Stimulated activated CD8-positive, alpha-beta memory T cell treated with anti-CD3 and anti-CD28 coated beads, Interleukin-7, amount 100 ng/mL, for 1 hour (primary cell): ENCODE measurements at regions not wholly inside any gene's neighbourhood (a gene's known extent, or its start where the extent isn't known, plus 50 kb on each side); places are given as distances from the start of the nearest gene placed in this dataset.

Experiments used
- DNase-seq, 2 donors: peaks; one replicate each; pipeline ENCODE4 v3.0.0-alpha.2; 2020; ENCODE audit warnings: low read depth in 2 of 2

- DNase-seq, result no peak
These were observed 196.0 kb downstream of the NSUN3 start for GRCh38 chr3:94258851-94259250.

- DNase-seq, result no peak
These were observed 196.4 kb downstream of the NSUN3 start for GRCh38 chr3:94259291-94259690.

- no peak for DNase-seq
These were observed 206.9 kb downstream of the NSUN3 start for GRCh38 chr3:94269763-94270162.

- DNase-seq, result no peak
These were observed 209.2 kb downstream of the NSUN3 start for GRCh38 chr3:94272016-94272415.

GRCh38 chr3:94280958-94281357 is 218.1 kb downstream of the NSUN3 start:
- DNase-seq, result no peak

- DNase-seq, result no peak
These were observed 223.0 kb downstream of the NSUN3 start for GRCh38 chr3:94285872-94286271.

GRCh38 chr3:94291686-94292085 is 228.8 kb downstream of the NSUN3 start:
- DNase-seq, result no peak

GRCh38 chr3:94292151-94292550 is 229.3 kb downstream of the NSUN3 start:
- DNase-seq, result no peak

- no peak for DNase-seq
These were observed 230.9 kb downstream of the NSUN3 start for GRCh38 chr3:94293793-94294195.

- DNase-seq, result no peak
These were observed 231.9 kb downstream of the NSUN3 start for GRCh38 chr3:94294806-94295205.

GRCh38 chr3:94299716-94300115 is 236.9 kb downstream of the NSUN3 start:
- no peak for DNase-seq

GRCh38 chr3:94301366-94301765 is 238.5 kb downstream of the NSUN3 start:
- no peak for DNase-seq

GRCh38 chr3:94303266-94303665 is 240.4 kb downstream of the NSUN3 start:
- DNase-seq, result no peak

GRCh38 chr3:94303897-94304296 is 241.0 kb downstream of the NSUN3 start:
- DNase-seq, result no peak

GRCh38 chr3:94304954-94305353 is 242.1 kb downstream of the NSUN3 start:
- DNase-seq, result no peak

- no peak for DNase-seq
These were observed 243.2 kb downstream of the NSUN3 start for GRCh38 chr3:94305835-94306611.

- DNase-seq, result no peak
These were observed 244.7 kb downstream of the NSUN3 start for GRCh38 chr3:94307588-94307987.

GRCh38 chr3:94308767-94309166 is 245.9 kb downstream of the NSUN3 start:
- no peak for DNase-seq

GRCh38 chr3:94310341-94311135 is 247.7 kb downstream of the NSUN3 start:
- DNase-seq, result no peak

- no peak for DNase-seq
These were observed 248.8 kb downstream of the NSUN3 start for GRCh38 chr3:94311651-94312050.

GRCh38 chr3:94314218-94314883 is 251.5 kb downstream of the NSUN3 start:
- DNase-seq, result no peak

- DNase-seq, result no peak
These were observed 254.2 kb downstream of the NSUN3 start for GRCh38 chr3:94317017-94317416.

- DNase-seq, result no peak
These were observed 260.7 kb downstream of the NSUN3 start for GRCh38 chr3:94323596-94323995.
